ENCODE measurements at regions not wholly inside any gene's neighbourhood (a gene's known extent, or its start where the extent isn't known, plus 50 kb on each side); places are given as distances from the start of the nearest gene placed in this dataset.
"Not testable (repeated sequence)": the region's sequence is repeated elsewhere in the genome, so short reads cannot be mapped to it uniquely, and the experiment has no call there.

DNA sequence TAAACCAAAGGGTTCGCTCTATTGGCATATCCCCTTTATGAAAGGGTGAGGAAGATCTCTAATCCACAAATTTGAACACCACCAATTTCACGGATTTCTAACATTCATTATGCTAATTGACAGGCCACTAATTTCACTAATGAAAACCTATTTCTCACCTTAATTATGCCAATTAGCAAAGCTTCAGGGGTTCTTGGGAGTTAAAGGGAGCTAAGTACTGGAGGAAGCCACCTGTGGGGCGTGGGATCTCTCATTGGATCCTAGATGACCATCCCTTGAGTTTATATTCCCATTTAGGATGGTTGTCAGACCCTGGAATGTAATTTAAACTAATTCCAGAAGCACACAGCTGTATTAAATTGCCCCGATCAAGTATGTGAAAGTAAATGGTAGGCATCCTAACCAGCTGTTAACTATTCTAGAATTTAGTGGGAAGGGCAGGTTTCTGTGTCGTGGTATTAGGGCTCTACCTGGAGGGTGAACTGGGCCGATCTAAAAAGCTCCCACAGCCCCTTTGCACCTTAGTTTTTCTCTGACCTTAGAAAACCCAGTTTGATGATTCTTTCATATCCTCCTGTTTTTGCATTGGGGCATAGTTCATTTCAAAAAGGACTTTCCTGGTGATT is 77.1 kb downstream of the C9orf152 start:
- ATAC-seq (no peak), DNase-seq (no peak)
- no peak overlapping the region for H3K4me3 Mint-ChIP-seq
- no peak overlapping the region for H3K27ac Mint-ChIP-seq
- H3K36me3 Mint-ChIP-seq (ENCODE audit: low read depth), result no peaks in the 10 kb centered on the region
- intact Hi-C loops (cut with micrococcal nuclease), result no loop called here
- TF ChIP-seq, protein P1, sequence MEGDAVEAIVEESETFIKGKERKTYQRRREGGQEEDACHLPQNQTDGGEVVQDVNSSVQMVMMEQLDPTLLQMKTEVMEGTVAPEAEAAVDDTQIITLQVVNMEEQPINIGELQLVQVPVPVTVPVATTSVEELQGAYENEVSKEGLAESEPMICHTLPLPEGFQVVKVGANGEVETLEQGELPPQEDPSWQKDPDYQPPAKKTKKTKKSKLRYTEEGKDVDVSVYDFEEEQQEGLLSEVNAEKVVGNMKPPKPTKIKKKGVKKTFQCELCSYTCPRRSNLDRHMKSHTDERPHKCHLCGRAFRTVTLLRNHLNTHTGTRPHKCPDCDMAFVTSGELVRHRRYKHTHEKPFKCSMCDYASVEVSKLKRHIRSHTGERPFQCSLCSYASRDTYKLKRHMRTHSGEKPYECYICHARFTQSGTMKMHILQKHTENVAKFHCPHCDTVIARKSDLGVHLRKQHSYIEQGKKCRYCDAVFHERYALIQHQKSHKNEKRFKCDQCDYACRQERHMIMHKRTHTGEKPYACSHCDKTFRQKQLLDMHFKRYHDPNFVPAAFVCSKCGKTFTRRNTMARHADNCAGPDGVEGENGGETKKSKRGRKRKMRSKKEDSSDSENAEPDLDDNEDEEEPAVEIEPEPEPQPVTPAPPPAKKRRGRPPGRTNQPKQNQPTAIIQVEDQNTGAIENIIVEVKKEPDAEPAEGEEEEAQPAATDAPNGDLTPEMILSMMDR (IDR thresholded peaks at IDR 0.05), result no peak
- ChIA-PET CTCF (interaction anchor here (0.8 kb wide), 1 partner anchor 227 kb away, joined by 5 read pairs; no protein-coding TSS in a partner anchor), POLR2A (no interaction called here)
- no peaks in the 10 kb centered on the region for H3K27me3 Mint-ChIP-seq
- H3K9me3 Mint-ChIP-seq, result no peaks in the 10 kb centered on the region
- peaks cover 13% of the 10 kb centered on the region for H3K4me1 Mint-ChIP-seq (ENCODE audit: low read depth)

DNA sequence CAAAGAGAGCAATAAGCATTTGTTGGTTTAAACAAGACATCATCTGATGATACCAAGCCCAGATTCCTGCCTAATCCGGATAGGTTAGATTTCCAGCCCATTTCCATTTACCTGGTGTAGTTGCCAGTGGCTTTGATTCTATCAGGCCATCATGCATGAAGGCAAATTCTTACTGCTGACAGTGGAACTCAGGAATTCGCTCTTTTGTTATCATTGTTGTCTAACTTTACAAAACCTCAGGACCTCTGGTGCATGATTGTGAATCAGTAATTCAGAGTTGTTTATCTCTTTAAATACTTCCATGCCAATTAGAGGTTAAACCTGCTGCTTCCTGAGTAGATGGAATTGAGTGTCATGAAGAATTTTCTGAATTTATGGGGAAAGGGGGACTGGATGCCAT is 76.5 kb downstream of the C9orf152 start:
- peaks cover 7% of the 10 kb centered on the region for H3K4me1 Mint-ChIP-seq (ENCODE audit: low read depth)
- ChIA-PET POLR2A (no interaction called here), CTCF (no interaction called here)
- no peak overlapping the region for H3K4me3 Mint-ChIP-seq
- TF ChIP-seq, protein P1 (IDR thresholded peaks at IDR 0.05), result no peak
- H3K9me3 Mint-ChIP-seq, result no peaks in the 10 kb centered on the region
- DNase-seq (no peak), ATAC-seq (no peak)
- H3K36me3 Mint-ChIP-seq (ENCODE audit: low read depth), result no peaks in the 10 kb centered on the region
- no peak overlapping the region for H3K27ac Mint-ChIP-seq
- no peaks in the 10 kb centered on the region for H3K27me3 Mint-ChIP-seq
- intact Hi-C loops (cut with micrococcal nuclease), result no loop called here

DNA sequence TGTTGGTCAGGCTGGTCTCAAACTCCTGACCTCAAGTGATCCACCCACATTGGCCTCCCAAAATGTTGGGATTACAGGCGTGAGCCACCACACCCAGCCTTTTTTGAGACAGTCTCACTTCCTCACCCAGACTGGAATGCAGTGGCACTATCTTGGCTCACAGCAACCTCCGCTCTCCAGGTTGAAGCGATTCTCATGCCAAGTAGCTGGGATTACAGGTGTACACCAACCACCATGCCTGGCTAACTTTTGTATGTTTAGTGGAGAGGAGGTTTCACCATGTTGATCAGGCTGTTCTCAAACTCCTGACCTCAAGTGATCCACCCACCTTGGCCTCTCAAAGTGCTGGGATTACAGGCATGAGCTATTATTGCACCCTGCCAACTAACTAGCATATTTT is 75.4 kb downstream of the C9orf152 start:
- DNase-seq; H3K27ac Mint-ChIP-seq; H3K36me3 Mint-ChIP-seq (ENCODE audit: low read depth); H3K4me3 Mint-ChIP-seq; POLR2A ChIA-PET; intact Hi-C loops (cut with micrococcal nuclease); H3K4me1 Mint-ChIP-seq (ENCODE audit: low read depth); H3K27me3 Mint-ChIP-seq; H3K9me3 Mint-ChIP-seq; ATAC-seq: not testable (repeated sequence)
- CTCF ChIA-PET, result interaction anchor here (0.6 kb wide), 1 partner anchor 453 kb away, joined by 3 read pairs; no protein-coding TSS in a partner anchor

GRCh38 chr9:110133059-110133458 is 74.9 kb downstream of the C9orf152 start:
- intact Hi-C loops (cut with micrococcal nuclease), result no loop called here
- Mint-ChIP-seq H3K4me3 (no peak overlapping the region), H3K4me1 (ENCODE audit: low read depth) (no peaks in the 10 kb centered on the region), H3K27ac (no peak overlapping the region), H3K27me3 (no peaks in the 10 kb centered on the region), H3K9me3 (no peaks in the 10 kb centered on the region), H3K36me3 (ENCODE audit: low read depth) (no peaks in the 10 kb centered on the region)
- ChIA-PET CTCF (interaction anchor here (0.6 kb wide), 1 partner anchor 53 kb away, joined by 3 read pairs; no protein-coding TSS in a partner anchor), POLR2A (interaction anchor here (0.7 kb wide), 1 partner anchor 24 kb away, joined by 3 read pairs; no protein-coding TSS in a partner anchor)
- DNase-seq (no peak), ATAC-seq (no peak)
- TF ChIP-seq, protein P1 (IDR thresholded peaks at IDR 0.05), result no peak

DNA sequence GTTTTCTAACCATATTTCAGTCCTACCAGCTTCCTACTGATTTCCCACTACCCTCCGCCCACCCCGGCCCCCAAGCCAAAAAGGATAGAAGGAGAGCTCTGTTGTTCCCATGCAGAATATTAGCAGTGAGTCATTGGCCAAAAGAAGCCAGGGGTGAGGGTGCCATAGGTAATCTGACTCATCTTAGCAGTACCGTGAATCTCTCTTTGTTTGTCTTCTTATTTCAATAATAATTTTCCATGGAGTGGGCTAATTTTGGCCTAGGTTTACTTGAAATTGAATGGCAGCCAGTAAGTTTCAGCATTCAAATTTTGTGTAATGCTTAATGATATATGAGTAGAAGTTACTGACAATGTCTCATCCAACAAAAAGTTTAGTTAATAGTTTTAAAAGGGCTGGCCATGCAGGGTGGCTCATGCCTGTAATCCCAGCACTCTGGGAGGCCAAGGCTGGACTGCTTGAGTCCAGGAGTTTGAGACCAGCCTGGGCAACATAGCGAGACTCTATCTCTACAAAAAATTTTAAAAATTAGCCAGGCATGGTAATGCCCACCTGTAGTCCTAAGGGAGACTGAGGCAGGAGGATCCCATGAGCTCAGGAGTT is 74.2 kb downstream of the C9orf152 start:
- ChIA-PET CTCF (interaction anchor here (0.6 kb wide), 1 partner anchor 52 kb away, joined by 3 read pairs; no protein-coding TSS in a partner anchor), POLR2A (interaction anchor here (0.7 kb wide), 1 partner anchor 24 kb away, joined by 3 read pairs; no protein-coding TSS in a partner anchor)
- Mint-ChIP-seq H3K27ac (no peak overlapping the region), H3K36me3 (ENCODE audit: low read depth) (no peaks in the 10 kb centered on the region), H3K27me3 (no peaks in the 10 kb centered on the region), H3K4me1 (ENCODE audit: low read depth) (no peaks in the 10 kb centered on the region), H3K9me3 (no peaks in the 10 kb centered on the region), H3K4me3 (no peak overlapping the region)
- TF ChIP-seq, protein P1 (IDR thresholded peaks at IDR 0.05), result no peak
- ATAC-seq, result no peak
- intact Hi-C loops (cut with micrococcal nuclease), result no loop called here
- DNase-seq, result no peak

Measured in activated CD8-positive, alpha-beta T cell treated with anti-CD3 and anti-CD28 coated beads for 36 hours (primary cell).